B cell (primary cell): ENCODE measurements at regions not wholly inside any gene's neighbourhood (a gene's known extent, or its start where the extent isn't known, plus 50 kb on each side); places are given as distances from the start of the nearest gene placed in this dataset.

Source experiments
- ATAC-seq: fragments of 200-7000 bp; cut with Tn5 transposase; one replicate; pipeline ENCODE4 v1.10.0; 2021; ENCODE audit warnings: low read depth, mild to moderate bottlenecking, moderate number of reproducible peaks, moderate library complexity
- CTCF ChIA-PET: fragments of 350-600 bp; sonication (Branson Sonifier 250); formaldehyde crosslinking; loops from one replicate; lab custom pipeline; 2021; ENCODE audit warnings: antibody characterized with exemption, inconsistent platforms; lab: Charles Lee
- POLR2A ChIA-PET: fragments of 350-600 bp; sonication (Branson Sonifier 250); formaldehyde crosslinking; loops from one replicate; lab custom pipeline; 2021; ENCODE audit warnings: antibody characterized with exemption; lab: Charles Lee
- DNase-seq: peaks from one replicate; pipeline ENCODE4 v3.0.0; 2013
- H2AFZ ChIP-seq: 2 replicates; pipeline ENCODE4 v1.6.1; 2012; ENCODE audit warnings: mild to moderate bottlenecking, low read depth, low read length; ENCODE audit not compliant: insufficient read depth, poor library complexity, severe bottlenecking
- H3K27ac ChIP-seq, 2 donors: 1 replicate in 1 of 2; 2 replicates in 1 of 2; pipeline ENCODE4 v1.5.1; 2012 to 2013; ENCODE audit warnings: low read length in 2 of 2, mild to moderate bottlenecking in 2 of 2, moderate library complexity in 1 of 2
- H3K27me3 ChIP-seq, 4 experiments: fragments of 200-600 bp in 1 of 4; sonication (generic) in 1 of 4; replicated peaks in 1 of 4; 1 replicate in 2 of 4; 2 replicates in 2 of 4; pipeline versions ENCODE4 v1.6.1 to v1.7.0; 2013 to 2016; ENCODE audit warnings: low read length in 3 of 4, mild to moderate bottlenecking in 2 of 4, mixed read lengths in 1 of 4, moderate library complexity in 1 of 4; ENCODE audit not compliant: insufficient read depth in 4 of 4, control insufficient read depth in 3 of 4; ENCODE audit errors: control extremely low read depth in 1 of 4
- H3K36me3 ChIP-seq, 2 experiments: replicated peaks in 1 of 2; 1 replicate in 1 of 2; 2 replicates in 1 of 2; pipeline versions ENCODE4 v1.6.1 to v1.7.1; 2013; ENCODE audit warnings: low read length in 1 of 2; ENCODE audit not compliant: insufficient read depth in 2 of 2, control insufficient read depth in 1 of 2; ENCODE audit errors: control extremely low read depth in 1 of 2, extremely low read depth in 1 of 2
- H3K4me1 ChIP-seq, 2 donors: fragments of 200-600 bp in 1 of 2; sonication (generic) in 1 of 2; 1 replicate in 1 of 2; 2 replicates in 1 of 2; pipeline versions ENCODE4 v1.5.1 to v1.6.1; 2013 to 2017; ENCODE audit warnings: low read length in 2 of 2; ENCODE audit not compliant: control insufficient read depth in 2 of 2, insufficient read depth in 2 of 2
- H3K4me2 ChIP-seq: replicated peaks from 2 replicates; pipeline ENCODE3; 2012; ENCODE audit warnings: mild to moderate bottlenecking, low read depth, low read length; ENCODE audit not compliant: poor library complexity, severe bottlenecking
- H3K4me3 ChIP-seq, 5 experiments: fragments of 200-600 bp in 1 of 5; sonication (generic) in 1 of 5; 1 replicate in 3 of 5; 2 replicates in 2 of 5; pipeline versions ENCODE4 v1.5.1 to v1.7.0; 2011 to 2016; ENCODE audit warnings: low read length in 4 of 5, mild to moderate bottlenecking in 4 of 5, low read depth in 2 of 5, control low read depth in 1 of 5, moderate library complexity in 1 of 5; ENCODE audit not compliant: insufficient read depth in 1 of 5; ENCODE audit errors: control extremely low read depth in 1 of 5, extremely low read depth in 1 of 5
- H3K79me2 ChIP-seq: fragments of 200-600 bp; sonication (generic); one replicate; pipeline ENCODE4 v1.6.0; 2016; ENCODE audit warnings: low read length; ENCODE audit not compliant: control insufficient read depth, insufficient read depth
- H3K9ac ChIP-seq: fragments of 200-600 bp; sonication (generic); 2 replicates; pipeline ENCODE4 v1.6.1; 2017; ENCODE audit warnings: mild to moderate bottlenecking, low read length, moderate library complexity
- H3K9me3 ChIP-seq, 3 donors: one replicate each; pipeline versions ENCODE4 v1.6.1 to v1.7.1; 2013; ENCODE audit warnings: low read length in 2 of 3; ENCODE audit not compliant: control insufficient read depth in 2 of 3, insufficient read depth in 1 of 3; ENCODE audit errors: control extremely low read depth in 1 of 3
- H4K20me1 ChIP-seq: 2 replicates; pipeline ENCODE4 v1.6.0; 2012; ENCODE audit warnings: mild to moderate bottlenecking, low read length; ENCODE audit not compliant: insufficient read depth, control insufficient read depth, poor library complexity, severe bottlenecking
- H3K27ac Mint-ChIP-seq: one replicate; pipeline ENCODE4 v1.8.0; 2021; ENCODE audit warnings: mixed read lengths
- H3K27me3 Mint-ChIP-seq: one replicate; pipeline ENCODE4 v1.8.0; 2021; ENCODE audit warnings: mixed read lengths
- H3K4me1 Mint-ChIP-seq: one replicate; pipeline ENCODE4 v1.8.0; 2021; ENCODE audit warnings: mixed read lengths
- H3K4me3 Mint-ChIP-seq: one replicate; pipeline ENCODE4 v1.8.0; 2021; ENCODE audit warnings: mixed read lengths
- H3K9me3 Mint-ChIP-seq: one replicate; pipeline ENCODE4 v1.8.0; 2022; ENCODE audit warnings: mixed read lengths; ENCODE audit not compliant: insufficient read depth
- CTCF ChIP-seq: fragments of 200-600 bp; IDR thresholded peaks from one replicate; pipeline ENCODE4 v1.8.0; 2022; ENCODE audit warnings: antibody characterized with exemption, mild to moderate bottlenecking
- EZH2 ChIP-seq: IDR thresholded peaks from 2 replicates; pipeline ENCODE4 v1.6.1; 2012; ENCODE audit warnings: borderline replicate concordance, low read depth, mild to moderate bottlenecking, moderate library complexity, low read length; ENCODE audit not compliant: insufficient read depth, poor library complexity, severe bottlenecking
- WGBS: methylation state at CpG from one replicate; pipeline ENCODE4 v1.1.5; 2013; ENCODE audit warnings: missing lambda C conversion rate; ENCODE audit not compliant: insufficient coverage; 5-methylcytosine and 5-hydroxymethylcytosine counted together
- intact Hi-C: fragments of 100-400 bp; cut with micrococcal nuclease; formaldehyde crosslinking; loops from one replicate; pipeline ENCODE4 v1.10.0; 2022

DNA sequence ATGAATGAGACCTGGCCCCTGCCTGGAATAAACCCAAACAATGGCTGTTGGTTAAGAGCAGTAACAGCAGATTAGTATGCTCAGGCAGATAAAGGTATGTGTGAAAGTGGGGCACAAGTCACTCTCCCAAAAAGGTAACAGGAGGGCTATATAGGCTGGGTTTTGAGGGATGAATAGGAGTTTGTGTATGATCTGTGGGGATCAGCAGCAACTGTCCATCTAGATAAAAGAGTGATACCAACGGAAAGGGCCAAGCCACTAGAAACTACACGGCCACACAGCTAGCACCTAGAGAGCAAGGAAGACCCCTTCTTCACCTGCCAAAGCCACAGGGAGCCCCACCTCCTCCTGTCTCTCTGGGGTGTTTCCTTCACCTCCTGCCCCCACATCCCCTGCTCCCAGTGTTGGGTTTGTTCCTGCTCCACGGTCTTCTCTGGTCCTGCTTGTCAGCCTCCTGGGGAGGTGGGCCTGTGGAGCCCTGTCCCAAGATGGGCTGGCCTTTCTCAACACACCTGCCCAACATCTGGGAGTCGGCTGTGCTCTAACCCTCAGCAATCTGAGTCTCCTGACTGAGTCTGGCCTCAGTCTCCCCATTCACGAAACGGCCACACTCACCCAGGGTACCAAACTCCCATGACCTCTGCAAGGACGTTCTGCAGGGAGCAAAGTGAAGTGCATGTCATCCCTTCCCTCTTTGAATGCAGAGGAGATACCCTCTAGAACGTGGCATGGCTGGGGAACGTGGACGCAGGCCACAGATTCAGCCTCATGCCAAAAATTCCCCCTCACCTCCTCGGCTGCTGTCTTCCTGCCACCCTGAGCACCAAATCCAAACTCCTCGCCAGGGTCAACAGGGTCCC, 108.2 kb downstream of the NCOR2 start:
- DNase-seq (no peak), ATAC-seq (no peak)
- H3K27me3 Mint-ChIP-seq, result no peaks in the 10 kb centered on the region
- Histone ChIP-seq H3K9me3 (no peaks in the 10 kb centered on the region), H3K79me2 (peaks cover 21% of the 10 kb centered on the region), H3K36me3 (peaks cover 0 to 20% of the 10 kb centered on the region in 2 experiments), H3K4me1 (peaks cover 23 to 39% of the 10 kb centered on the region in 2 donors), H3K9ac (no peak overlapping the region), H3K27ac (no peak overlapping the region), H4K20me1 (no peaks in the 10 kb centered on the region), H3K27me3 (no peaks in the 10 kb centered on the region), H3K4me3 (no peak overlapping the region), H3K4me2 (no peak overlapping the region), H2AFZ (no peak overlapping the region)
- H3K27ac Mint-ChIP-seq, result peak overlapping the region; percentile 39
- TF ChIP-seq CTCF (no peak), EZH2 (no peak)
- no peaks in the 10 kb centered on the region for H3K9me3 Mint-ChIP-seq
- ChIA-PET CTCF (no interaction called here), POLR2A (no interaction called here)
- 99% methylated on average over 12 of the region's 12 CpGs for WGBS
- peak overlapping the region; percentile 33 for H3K4me3 Mint-ChIP-seq
- peaks cover 52% of the 10 kb centered on the region for H3K4me1 Mint-ChIP-seq
- intact Hi-C loops, result loop anchor here (10.0 kb wide), 1 partner anchor 456 kb away; the partner anchor contains the start of gene UBC
